ENCODE measurements at regions not wholly inside any gene's neighbourhood (a gene's known extent, or its start where the extent isn't known, plus 50 kb on each side); places are given as distances from the start of the nearest gene placed in this dataset.

GRCh38 chr3:178260887-178261565, 275.2 kb upstream of the KCNMB2 start:
- no peaks in the 10 kb centered on the region for H3K9me3 ChIP-seq (ENCODE audit: insufficient read depth, low read depth, low read length)
- H3F3A ChIP-seq (ENCODE audit: low read depth), result no peaks in the 10 kb centered on the region; the same call in 1 of the 2 replicates
- H3K79me2 ChIP-seq (ENCODE audit: insufficient read depth, low read length), result no peaks in the 10 kb centered on the region
- peak overlapping the region; percentile 57 for H2AFZ ChIP-seq (ENCODE audit: low read length)
- peak overlapping the region; percentile 40 for H3K4me2 ChIP-seq (ENCODE audit: low read depth, low read length, poor library complexity, severe bottlenecking)
- no peaks in the 10 kb centered on the region for H3K36me3 ChIP-seq (ENCODE audit: insufficient read depth, low read length)
- H4K20me1 ChIP-seq (ENCODE audit: insufficient read depth, low read length, poor library complexity, severe bottlenecking), result no peaks in the 10 kb centered on the region
- peaks cover 40% of the 10 kb centered on the region for H3K4me1 ChIP-seq (ENCODE audit: insufficient read depth, low read length, poor library complexity, severe bottlenecking)
- H3K27me3 ChIP-seq (ENCODE audit: insufficient read depth, low read length, poor library complexity, severe bottlenecking), result no peaks in the 10 kb centered on the region
- no peak overlapping the region for H3K4me3 ChIP-seq (ENCODE audit: low read length, poor library complexity, severe bottlenecking)
- H3K9me2 ChIP-seq (replicated peaks; ENCODE audit: low read depth, low read length), result no peaks in the 10 kb centered on the region
- TF ChIP-seq EZH2phosphoT487 (IDR thresholded peaks at IDR 0.05; ENCODE audit: borderline replicate concordance), result no peak
- TF ChIP-seq, protein P1, sequence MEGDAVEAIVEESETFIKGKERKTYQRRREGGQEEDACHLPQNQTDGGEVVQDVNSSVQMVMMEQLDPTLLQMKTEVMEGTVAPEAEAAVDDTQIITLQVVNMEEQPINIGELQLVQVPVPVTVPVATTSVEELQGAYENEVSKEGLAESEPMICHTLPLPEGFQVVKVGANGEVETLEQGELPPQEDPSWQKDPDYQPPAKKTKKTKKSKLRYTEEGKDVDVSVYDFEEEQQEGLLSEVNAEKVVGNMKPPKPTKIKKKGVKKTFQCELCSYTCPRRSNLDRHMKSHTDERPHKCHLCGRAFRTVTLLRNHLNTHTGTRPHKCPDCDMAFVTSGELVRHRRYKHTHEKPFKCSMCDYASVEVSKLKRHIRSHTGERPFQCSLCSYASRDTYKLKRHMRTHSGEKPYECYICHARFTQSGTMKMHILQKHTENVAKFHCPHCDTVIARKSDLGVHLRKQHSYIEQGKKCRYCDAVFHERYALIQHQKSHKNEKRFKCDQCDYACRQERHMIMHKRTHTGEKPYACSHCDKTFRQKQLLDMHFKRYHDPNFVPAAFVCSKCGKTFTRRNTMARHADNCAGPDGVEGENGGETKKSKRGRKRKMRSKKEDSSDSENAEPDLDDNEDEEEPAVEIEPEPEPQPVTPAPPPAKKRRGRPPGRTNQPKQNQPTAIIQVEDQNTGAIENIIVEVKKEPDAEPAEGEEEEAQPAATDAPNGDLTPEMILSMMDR (conservative IDR thresholded peaks at IDR 0.05; ENCODE audit: low read length), result no peak
- H3K9ac ChIP-seq (ENCODE audit: low read depth, low read length, poor library complexity, severe bottlenecking), result peak overlapping the region; percentile 15

DNA sequence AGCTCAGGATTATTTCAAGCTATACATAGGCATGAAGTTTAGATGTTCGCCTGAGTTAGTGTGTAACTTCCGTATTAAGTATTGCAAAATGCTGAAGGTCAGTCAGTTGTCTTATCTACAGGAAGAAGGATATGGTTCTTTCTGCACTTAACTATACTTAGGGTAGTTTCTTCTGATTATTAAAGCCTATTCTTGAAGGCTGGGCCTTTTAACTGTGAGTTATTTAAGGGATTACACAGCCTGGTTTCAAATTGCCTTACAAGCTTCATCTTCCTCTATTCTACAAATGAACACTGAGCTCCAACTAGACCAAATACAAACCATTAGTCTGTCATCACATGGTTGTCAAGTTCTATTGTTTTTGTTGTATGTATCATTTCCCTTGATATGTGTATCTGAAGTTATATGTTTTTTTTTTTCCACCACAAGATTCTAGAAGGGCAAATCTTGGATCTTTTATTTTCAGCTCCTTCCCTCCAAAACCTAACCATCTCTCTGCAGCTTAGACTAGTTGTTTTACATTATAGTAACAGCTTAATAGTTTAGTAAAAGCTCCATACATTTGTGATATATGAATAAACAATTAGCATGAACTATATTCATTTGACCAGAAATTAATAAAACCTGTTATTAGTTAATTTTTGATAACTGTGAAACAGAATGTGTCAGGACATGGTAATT, 272.9 kb upstream of the KCNMB2 start:
- no peaks in the 10 kb centered on the region for H4K20me1 ChIP-seq (ENCODE audit: insufficient read depth, low read length, poor library complexity, severe bottlenecking)
- no peak for TF ChIP-seq EZH2phosphoT487 (IDR thresholded peaks at IDR 0.05; ENCODE audit: borderline replicate concordance)
- TF ChIP-seq, protein P1 (conservative IDR thresholded peaks at IDR 0.05; ENCODE audit: low read length), result no peak
- H3K9ac ChIP-seq (ENCODE audit: low read depth, low read length, poor library complexity, severe bottlenecking), result peak overlapping the region; percentile 19
- H3F3A ChIP-seq (ENCODE audit: low read depth), result no peaks in the 10 kb centered on the region; the same call in 1 of the 2 replicates
- no peaks in the 10 kb centered on the region for H3K9me2 ChIP-seq (replicated peaks; ENCODE audit: low read depth, low read length)
- no peaks in the 10 kb centered on the region for H3K36me3 ChIP-seq (ENCODE audit: insufficient read depth, low read length)
- no peaks in the 10 kb centered on the region for H3K27me3 ChIP-seq (ENCODE audit: insufficient read depth, low read length, poor library complexity, severe bottlenecking)
- H2AFZ ChIP-seq (ENCODE audit: low read length), result peak overlapping the region; percentile 32
- H3K4me1 ChIP-seq (ENCODE audit: insufficient read depth, low read length, poor library complexity, severe bottlenecking), result peaks cover 40% of the 10 kb centered on the region
- no peak overlapping the region for H3K4me3 ChIP-seq (ENCODE audit: low read length, poor library complexity, severe bottlenecking)
- H3K4me2 ChIP-seq (ENCODE audit: low read depth, low read length, poor library complexity, severe bottlenecking), result peak overlapping the region; percentile 12
- no peaks in the 10 kb centered on the region for H3K79me2 ChIP-seq (ENCODE audit: insufficient read depth, low read length)
- no peaks in the 10 kb centered on the region for H3K9me3 ChIP-seq (ENCODE audit: insufficient read depth, low read depth, low read length)

GRCh38 chr3:178267158-178267844, 268.9 kb upstream of the KCNMB2 start:
- H2AFZ ChIP-seq (ENCODE audit: low read length), result no peak overlapping the region
- H3F3A ChIP-seq (ENCODE audit: low read depth), result no peaks in the 10 kb centered on the region
- H3K4me2 ChIP-seq (ENCODE audit: low read depth, low read length, poor library complexity, severe bottlenecking), result no peak overlapping the region
- H3K4me1 ChIP-seq (ENCODE audit: insufficient read depth, low read length, poor library complexity, severe bottlenecking), result peaks cover 15% of the 10 kb centered on the region
- TF ChIP-seq, protein P1 (conservative IDR thresholded peaks at IDR 0.05; ENCODE audit: low read length), result no peak
- TF ChIP-seq EZH2phosphoT487 (IDR thresholded peaks at IDR 0.05; ENCODE audit: borderline replicate concordance), result no peak
- no peaks in the 10 kb centered on the region for H3K9me3 ChIP-seq (ENCODE audit: insufficient read depth, low read depth, low read length)
- no peak overlapping the region for H3K9ac ChIP-seq (ENCODE audit: low read depth, low read length, poor library complexity, severe bottlenecking)
- H3K79me2 ChIP-seq (ENCODE audit: insufficient read depth, low read length), result no peaks in the 10 kb centered on the region
- no peaks in the 10 kb centered on the region for H4K20me1 ChIP-seq (ENCODE audit: insufficient read depth, low read length, poor library complexity, severe bottlenecking)
- no peaks in the 10 kb centered on the region for H3K27me3 ChIP-seq (ENCODE audit: insufficient read depth, low read length, poor library complexity, severe bottlenecking)
- no peaks in the 10 kb centered on the region for H3K9me2 ChIP-seq (replicated peaks; ENCODE audit: low read depth, low read length)
- H3K36me3 ChIP-seq (ENCODE audit: insufficient read depth, low read length), result no peaks in the 10 kb centered on the region
- no peak overlapping the region for H3K4me3 ChIP-seq (ENCODE audit: low read length, poor library complexity, severe bottlenecking)

All from Loucy (cell line).